ENCODE measurements at regions not wholly inside any gene's neighbourhood (a gene's known extent, or its start where the extent isn't known, plus 50 kb on each side); places are given as distances from the start of the nearest gene placed in this dataset.

GRCh38 chr1:98278055-98278454 is 357.2 kb upstream of the DPYD start:
- no peak for DNase-seq

GRCh38 chr1:98277118-98277517 is 356.3 kb upstream of the DPYD start:
- DNase-seq: peak; percentile 19

- DNase-seq: no peak
These were observed 355.7 kb upstream of the DPYD start for GRCh38 chr1:98276514-98276913.

- DNase-seq: no peak
These were observed 347.5 kb upstream of the DPYD start for GRCh38 chr1:98268316-98268715.

GRCh38 chr1:98267423-98267822 is 346.6 kb upstream of the DPYD start:
- no peak for DNase-seq

- no peak for DNase-seq
These were observed 343.9 kb upstream of the DPYD start for GRCh38 chr1:98264727-98265126.

GRCh38 chr1:98260839-98261238 is 340.0 kb upstream of the DPYD start:
- DNase-seq: peak; percentile 30

GRCh38 chr1:98260412-98260811 is 339.6 kb upstream of the DPYD start:
- DNase-seq: no peak

- no peak for DNase-seq
These were observed 335.9 kb upstream of the DPYD start for GRCh38 chr1:98256700-98257099.

- DNase-seq: no peak
These were observed 332.3 kb upstream of the DPYD start for GRCh38 chr1:98253145-98253544.

GRCh38 chr1:98251497-98251896 is 330.7 kb upstream of the DPYD start:
- DNase-seq: no peak

GRCh38 chr1:98232678-98233077 is 311.8 kb upstream of the DPYD start:
- DNase-seq: no peak

- no peak for DNase-seq
These were observed 301.9 kb upstream of the DPYD start for GRCh38 chr1:98222706-98223105.

GRCh38 chr1:98221923-98222322 is 301.1 kb upstream of the DPYD start:
- DNase-seq: peak; percentile 74

GRCh38 chr1:98217601-98218000 is 296.8 kb upstream of the DPYD start:
- DNase-seq: no peak

- no peak for DNase-seq
These were observed 295.5 kb upstream of the DPYD start for GRCh38 chr1:98216304-98216703.

- DNase-seq: no peak
These were observed 290.5 kb upstream of the DPYD start for GRCh38 chr1:98211271-98211845.

GRCh38 chr1:98210563-98210962 is 289.7 kb upstream of the DPYD start:
- DNase-seq: no peak

- DNase-seq: peak; percentile 90
These were observed 289.2 kb upstream of the DPYD start for GRCh38 chr1:98210064-98210463.

- DNase-seq: no peak
These were observed 284.6 kb upstream of the DPYD start for GRCh38 chr1:98205291-98206017.

- no peak for DNase-seq
These were observed 282.6 kb upstream of the DPYD start for GRCh38 chr1:98203466-98203865.

GRCh38 chr1:98201666-98202081 is 280.8 kb upstream of the DPYD start:
- DNase-seq: no peak

GRCh38 chr1:98197356-98197755 is 276.5 kb upstream of the DPYD start:
- no peak for DNase-seq

GRCh38 chr1:98196012-98196411 is 275.2 kb upstream of the DPYD start:
- no peak for DNase-seq

GRCh38 chr1:98188774-98189173 is 267.9 kb upstream of the DPYD start:
- DNase-seq: no peak
